Trophoblast cell (in vitro differentiated cells and primary cell): ENCODE measurements at regions not wholly inside any gene's neighbourhood (a gene's known extent, or its start where the extent isn't known, plus 50 kb on each side); places are given as distances from the start of the nearest gene placed in this dataset.

Source experiments
- DNase-seq, 2 donors: peaks; one replicate each; pipeline ENCODE4 v3.0.0-alpha.2; 2016
- H2AFZ ChIP-seq: 2 replicates; pipeline ENCODE4 v1.6.1; 2013; ENCODE audit warnings: low read length, moderate library complexity, mild to moderate bottlenecking; ENCODE audit not compliant: insufficient read depth, poor library complexity
- H2AK5ac ChIP-seq: 2 replicates; pipeline ENCODE4 v1.6.1; 2013; ENCODE audit warnings: mild to moderate bottlenecking, low read length
- H2BK120ac ChIP-seq: 2 replicates; pipeline ENCODE4 v1.6.1; 2013; ENCODE audit warnings: low read length, mild to moderate bottlenecking, moderate library complexity; ENCODE audit not compliant: insufficient read depth, poor library complexity
- H2BK12ac ChIP-seq: 2 replicates; pipeline ENCODE4 v1.6.1; 2013; ENCODE audit warnings: mild to moderate bottlenecking, low read length, moderate library complexity
- H2BK5ac ChIP-seq: 2 replicates; pipeline ENCODE4 v1.6.1; 2013; ENCODE audit warnings: low read length, low read depth, moderate library complexity, mild to moderate bottlenecking; ENCODE audit not compliant: poor library complexity
- H3K14ac ChIP-seq: 2 replicates; pipeline ENCODE4 v1.6.1; 2013; ENCODE audit warnings: mild to moderate bottlenecking, low read length
- H3K18ac ChIP-seq: 2 replicates; pipeline ENCODE4 v1.6.1; 2013; ENCODE audit warnings: mild to moderate bottlenecking, low read length
- H3K23ac ChIP-seq: 2 replicates; pipeline ENCODE4 v1.6.1; 2013; ENCODE audit warnings: low read length
- H3K27ac ChIP-seq: 2 replicates; pipeline ENCODE4 v1.5.1; 2013; ENCODE audit warnings: low read depth, mild to moderate bottlenecking, inconsistent platforms, low read length, moderate library complexity
- H3K27me3 ChIP-seq: 2 replicates; pipeline ENCODE4 v1.6.1; 2013; ENCODE audit warnings: inconsistent platforms, mild to moderate bottlenecking, low read length, moderate library complexity; ENCODE audit not compliant: insufficient read depth
- H3K36me3 ChIP-seq, 2 experiments: 1 replicate in 1 of 2; 2 replicates in 1 of 2; pipeline ENCODE4 v1.6.1; 2013; ENCODE audit warnings: low read length in 2 of 2, mild to moderate bottlenecking in 2 of 2, moderate library complexity in 1 of 2; ENCODE audit not compliant: insufficient read depth in 2 of 2, control insufficient read depth in 1 of 2
- H3K4ac ChIP-seq: 2 replicates; pipeline ENCODE4 v1.6.1; 2013; ENCODE audit warnings: low read depth, mild to moderate bottlenecking, low read length, moderate library complexity
- H3K4me1 ChIP-seq, 2 experiments: 1 replicate in 1 of 2; 2 replicates in 1 of 2; pipeline ENCODE4 v1.6.1; 2013; ENCODE audit warnings: low read length in 2 of 2, mild to moderate bottlenecking in 2 of 2, moderate library complexity in 1 of 2; ENCODE audit not compliant: insufficient read depth in 2 of 2, control insufficient read depth in 1 of 2
- H3K4me2 ChIP-seq: 2 replicates; pipeline ENCODE4 v1.6.1; 2013; ENCODE audit warnings: inconsistent platforms, mild to moderate bottlenecking, low read length, moderate library complexity
- H3K4me3 ChIP-seq: 2 replicates; pipeline ENCODE4 v1.5.1; 2013; ENCODE audit warnings: mild to moderate bottlenecking, low read depth, low read length, inconsistent platforms
- H3K79me1 ChIP-seq: one replicate; pipeline ENCODE4 v1.6.1; 2013; ENCODE audit warnings: low read length
- H3K79me2 ChIP-seq: 2 replicates; pipeline ENCODE4 v1.6.1; 2013; ENCODE audit warnings: low read length, mild to moderate bottlenecking; ENCODE audit not compliant: control insufficient read depth, insufficient read depth, poor library complexity
- H3K9ac ChIP-seq: 2 replicates; pipeline ENCODE4 v1.6.1; 2013; ENCODE audit warnings: mild to moderate bottlenecking, low read length
- H3K9me3 ChIP-seq: 2 replicates; pipeline ENCODE4 v1.6.1; 2013; ENCODE audit warnings: low read depth, mild to moderate bottlenecking, control low read depth, inconsistent platforms, low read length; ENCODE audit not compliant: insufficient read depth
- H4K12ac ChIP-seq: 2 replicates; pipeline ENCODE4 v1.6.1; 2013; ENCODE audit warnings: low read depth, mild to moderate bottlenecking, low read length, moderate library complexity
- H4K8ac ChIP-seq: 2 replicates; pipeline ENCODE4 v1.6.1; 2013; ENCODE audit warnings: low read depth, mild to moderate bottlenecking, low read length, moderate library complexity
- H4K91ac ChIP-seq: one replicate; pipeline ENCODE4 v1.6.1; 2013; ENCODE audit warnings: low read depth, mild to moderate bottlenecking, low read length, moderate library complexity
- WGBS: extraction: QIAGEN DNeasy Blood & Tissue Kit; methylation state at CpG from one replicate; pipeline ENCODE4 v1.1.7; 2013; ENCODE audit warnings: missing lambda C conversion rate; ENCODE audit not compliant: insufficient read length, insufficient coverage; ENCODE audit errors: extremely low coverage; 5-methylcytosine and 5-hydroxymethylcytosine counted together

- H4K12ac ChIP-seq = no peak overlapping the region
- no peak overlapping the region for H2BK5ac ChIP-seq
- H3K79me2 ChIP-seq = no peaks in the 10 kb centered on the region
- no peak overlapping the region for H4K8ac ChIP-seq
- H3K23ac ChIP-seq = no peak overlapping the region
- H2AK5ac ChIP-seq = no peak overlapping the region
- no peak overlapping the region for H3K18ac ChIP-seq
- no peak overlapping the region for H3K4me3 ChIP-seq
- H3K36me3 ChIP-seq = no peaks in the 10 kb centered on the region
- no peaks in the 10 kb centered on the region for H3K9me3 ChIP-seq
- no peak overlapping the region for H3K14ac ChIP-seq
- no peak overlapping the region for H4K91ac ChIP-seq
- no peak overlapping the region for H3K27ac ChIP-seq
- H3K4me2 ChIP-seq = no peak overlapping the region
- no peaks in the 10 kb centered on the region for H3K27me3 ChIP-seq
- no peak overlapping the region for H2BK120ac ChIP-seq
- DNase-seq = no peak
- no peak overlapping the region for H2AFZ ChIP-seq
- H3K4ac ChIP-seq = no peak overlapping the region
- no peak overlapping the region for H3K9ac ChIP-seq
- no CpG with 5 or more reads among the region's 2 CpGs for WGBS
- no peak overlapping the region for H2BK12ac ChIP-seq
- H3K79me1 ChIP-seq = no peaks in the 10 kb centered on the region
- no peaks in the 10 kb centered on the region for H3K4me1 ChIP-seq
Measured at GRCh38 chr4:113828702-113829101, 67.2 kb upstream of the CAMK2D start.

GRCh38 chr4:113827285-113827684, 65.7 kb upstream of the CAMK2D start:
- no peak overlapping the region for H2AK5ac ChIP-seq
- no peaks in the 10 kb centered on the region for H3K4me1 ChIP-seq
- H3K4me3 ChIP-seq = no peak overlapping the region
- H3K27ac ChIP-seq = no peak overlapping the region
- no peak overlapping the region for H4K12ac ChIP-seq
- H3K9ac ChIP-seq = no peak overlapping the region
- no peaks in the 10 kb centered on the region for H3K79me1 ChIP-seq
- H3K9me3 ChIP-seq = no peaks in the 10 kb centered on the region
- H3K18ac ChIP-seq = no peak overlapping the region
- no peaks in the 10 kb centered on the region for H3K27me3 ChIP-seq
- no peak overlapping the region for H2AFZ ChIP-seq
- no peak overlapping the region for H3K4me2 ChIP-seq
- H2BK120ac ChIP-seq = no peak overlapping the region
- H4K91ac ChIP-seq = no peak overlapping the region
- no peak overlapping the region for H2BK5ac ChIP-seq
- H3K79me2 ChIP-seq = no peaks in the 10 kb centered on the region
- no peak overlapping the region for H3K4ac ChIP-seq
- WGBS = no CpG with 5 or more reads among the region's 2 CpGs
- H3K14ac ChIP-seq = no peak overlapping the region
- no peak overlapping the region for H2BK12ac ChIP-seq
- no peak for DNase-seq
- H3K36me3 ChIP-seq = no peaks in the 10 kb centered on the region
- no peak overlapping the region for H4K8ac ChIP-seq
- H3K23ac ChIP-seq = no peak overlapping the region

GRCh38 chr4:113826421-113826820, 64.9 kb upstream of the CAMK2D start:
- Histone ChIP-seq H3K4me2 (no peak overlapping the region), H2AFZ (no peak overlapping the region), H3K79me1 (no peaks in the 10 kb centered on the region), H3K14ac (no peak overlapping the region), H4K91ac (no peak overlapping the region), H2BK120ac (no peak overlapping the region), H3K36me3 (no peaks in the 10 kb centered on the region), H3K18ac (no peak overlapping the region), H4K12ac (no peak overlapping the region), H3K4ac (no peak overlapping the region), H3K4me1 (no peaks in the 10 kb centered on the region), H3K9me3 (no peaks in the 10 kb centered on the region), H3K79me2 (no peaks in the 10 kb centered on the region), H2BK12ac (no peak overlapping the region), H3K9ac (no peak overlapping the region), H4K8ac (no peak overlapping the region), H3K4me3 (no peak overlapping the region), H3K27ac (no peak overlapping the region), H2BK5ac (no peak overlapping the region), H3K27me3 (no peaks in the 10 kb centered on the region), H2AK5ac (no peak overlapping the region), H3K23ac (no peak overlapping the region)
- WGBS = no CpG with 5 or more reads among the region's 2 CpGs
- DNase-seq = no peak

- Histone ChIP-seq H3K4ac (no peak overlapping the region), H4K8ac (no peak overlapping the region), H3K18ac (no peak overlapping the region), H3K9me3 (no peaks in the 10 kb centered on the region), H3K14ac (no peak overlapping the region), H3K79me2 (no peaks in the 10 kb centered on the region), H4K12ac (no peak overlapping the region), H4K91ac (no peak overlapping the region), H3K27me3 (no peaks in the 10 kb centered on the region), H3K23ac (no peak overlapping the region), H3K4me2 (no peak overlapping the region), H3K4me3 (no peak overlapping the region), H3K36me3 (no peaks in the 10 kb centered on the region), H2BK5ac (no peak overlapping the region), H3K4me1 (no peaks in the 10 kb centered on the region), H2AFZ (no peak overlapping the region), H2AK5ac (no peak overlapping the region), H3K27ac (no peak overlapping the region), H3K79me1 (no peaks in the 10 kb centered on the region), H2BK120ac (no peak overlapping the region), H3K9ac (no peak overlapping the region), H2BK12ac (no peak overlapping the region)
- DNase-seq = no peak
- WGBS = no CpG with 5 or more reads among the region's 1 CpG
Measured at GRCh38 chr4:113825272-113825671, 63.7 kb upstream of the CAMK2D start.
